ENCODE measurements at regions not wholly inside any gene's neighbourhood (a gene's known extent, or its start where the extent isn't known, plus 50 kb on each side); places are given as distances from the start of the nearest gene placed in this dataset.

DNA sequence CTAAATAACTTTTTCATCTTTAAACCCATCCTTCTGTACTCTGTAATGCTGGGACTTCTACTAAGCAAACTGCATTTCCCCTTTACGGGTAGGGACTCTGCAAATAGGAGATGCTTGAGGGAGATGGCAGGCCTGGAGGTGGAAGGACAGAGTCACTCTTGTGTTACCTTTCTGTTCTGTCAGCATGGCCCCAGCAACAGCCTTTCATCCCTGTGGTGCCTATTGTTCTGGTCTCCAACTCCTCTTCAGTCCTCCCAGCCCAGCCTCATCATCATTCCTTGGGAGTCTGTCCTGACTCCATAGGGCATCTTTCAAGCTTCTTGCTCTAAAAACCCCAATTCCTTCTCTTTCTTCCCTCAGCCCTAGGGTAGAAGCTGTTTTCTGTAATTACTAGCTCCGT is 230.0 kb downstream of the SNX13 start:
- intact Hi-C loops (cut with DNase I; ENCODE audit: low total_unique reads), result no loop called here
- TF ChIP-seq POLR2A (IDR thresholded peaks at IDR 0.05), result no peak
- TF ChIP-seq, protein P1, sequence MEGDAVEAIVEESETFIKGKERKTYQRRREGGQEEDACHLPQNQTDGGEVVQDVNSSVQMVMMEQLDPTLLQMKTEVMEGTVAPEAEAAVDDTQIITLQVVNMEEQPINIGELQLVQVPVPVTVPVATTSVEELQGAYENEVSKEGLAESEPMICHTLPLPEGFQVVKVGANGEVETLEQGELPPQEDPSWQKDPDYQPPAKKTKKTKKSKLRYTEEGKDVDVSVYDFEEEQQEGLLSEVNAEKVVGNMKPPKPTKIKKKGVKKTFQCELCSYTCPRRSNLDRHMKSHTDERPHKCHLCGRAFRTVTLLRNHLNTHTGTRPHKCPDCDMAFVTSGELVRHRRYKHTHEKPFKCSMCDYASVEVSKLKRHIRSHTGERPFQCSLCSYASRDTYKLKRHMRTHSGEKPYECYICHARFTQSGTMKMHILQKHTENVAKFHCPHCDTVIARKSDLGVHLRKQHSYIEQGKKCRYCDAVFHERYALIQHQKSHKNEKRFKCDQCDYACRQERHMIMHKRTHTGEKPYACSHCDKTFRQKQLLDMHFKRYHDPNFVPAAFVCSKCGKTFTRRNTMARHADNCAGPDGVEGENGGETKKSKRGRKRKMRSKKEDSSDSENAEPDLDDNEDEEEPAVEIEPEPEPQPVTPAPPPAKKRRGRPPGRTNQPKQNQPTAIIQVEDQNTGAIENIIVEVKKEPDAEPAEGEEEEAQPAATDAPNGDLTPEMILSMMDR (IDR thresholded peaks at IDR 0.05), result no peak
- Histone ChIP-seq H3K27me3 (no peaks in the 10 kb centered on the region), H3K4me3 (no peak overlapping the region), H3K27ac (no peak overlapping the region), H3K4me1 (no peaks in the 10 kb centered on the region), H3K36me3 (no peaks in the 10 kb centered on the region), H3K9me3 (no peaks in the 10 kb centered on the region)
- no peak for DNase-seq

DNA sequence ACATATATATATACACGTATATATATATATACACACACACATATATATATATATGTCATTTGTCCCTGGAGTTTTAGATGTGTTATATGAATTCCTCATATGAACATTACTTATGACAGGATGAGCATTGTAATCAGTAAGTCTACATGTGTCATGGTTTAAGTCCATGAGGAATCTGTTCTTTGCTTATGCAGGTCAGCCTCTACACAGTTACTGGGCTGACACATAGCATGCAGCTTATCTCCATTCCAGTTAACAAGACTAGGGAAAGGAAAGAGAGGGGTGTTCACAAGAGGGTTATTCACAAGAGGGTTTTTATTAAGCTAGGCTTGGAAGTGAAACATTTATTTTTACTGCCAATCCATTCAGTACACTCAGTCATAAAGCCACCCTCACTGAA is 226.7 kb downstream of the SNX13 start:
- DNase-seq, result no peak
- intact Hi-C loops (cut with DNase I; ENCODE audit: low total_unique reads), result no loop called here
- no peaks in the 10 kb centered on the region for H3K27me3 ChIP-seq
- H3K9me3 ChIP-seq, result no peaks in the 10 kb centered on the region
- no peak overlapping the region for H3K4me3 ChIP-seq
- no peaks in the 10 kb centered on the region for H3K4me1 ChIP-seq
- TF ChIP-seq, protein P1 (IDR thresholded peaks at IDR 0.05), result no peak
- no peak for TF ChIP-seq POLR2A (IDR thresholded peaks at IDR 0.05)
- H3K27ac ChIP-seq, result no peak overlapping the region
- no peaks in the 10 kb centered on the region for H3K36me3 ChIP-seq

DNA sequence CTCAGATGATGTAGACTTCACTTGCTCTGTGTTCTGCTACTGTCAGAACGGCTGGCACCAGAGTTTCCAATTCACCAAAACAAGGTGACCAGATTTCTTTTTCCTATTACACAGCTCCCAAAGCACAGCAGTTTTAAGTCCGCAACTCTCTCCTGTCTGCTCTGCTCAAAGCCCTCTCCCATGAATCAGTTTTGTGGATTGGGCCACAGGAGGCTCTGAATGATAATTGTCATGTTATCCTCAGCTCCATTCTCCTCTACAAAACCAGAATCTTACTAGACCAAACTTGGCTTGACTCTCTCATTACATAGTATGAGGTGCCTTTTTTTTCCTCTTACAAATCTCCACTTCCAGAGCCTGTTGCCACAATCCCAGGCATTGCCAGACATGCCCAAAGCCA is 223.5 kb downstream of the SNX13 start:
- Histone ChIP-seq H3K9me3 (no peaks in the 10 kb centered on the region), H3K27me3 (no peaks in the 10 kb centered on the region), H3K36me3 (no peaks in the 10 kb centered on the region), H3K4me1 (no peaks in the 10 kb centered on the region), H3K4me3 (no peak overlapping the region), H3K27ac (no peak overlapping the region)
- intact Hi-C loops (cut with DNase I; ENCODE audit: low total_unique reads), result no loop called here
- TF ChIP-seq POLR2A (IDR thresholded peaks at IDR 0.05), result no peak
- TF ChIP-seq, protein P1 (IDR thresholded peaks at IDR 0.05), result no peak
- no peak for DNase-seq

DNA sequence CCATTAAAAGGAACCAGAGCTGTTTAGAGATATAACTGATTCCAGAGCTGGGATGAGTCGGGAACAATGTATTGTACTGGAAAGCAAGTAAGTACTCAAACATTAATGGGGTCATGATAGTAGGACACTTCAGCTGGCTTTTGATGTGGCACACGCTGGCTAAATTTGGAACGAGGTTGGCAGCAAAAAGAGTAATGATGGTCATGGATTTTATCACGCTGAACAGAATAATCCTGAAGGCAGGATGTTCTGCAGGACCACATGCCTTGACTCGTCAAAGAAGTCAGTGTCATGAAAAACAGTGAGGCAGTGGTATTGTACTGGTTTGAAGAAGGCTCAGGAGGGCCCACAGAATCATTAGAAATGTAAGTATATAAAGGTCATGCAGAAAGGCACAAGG is 220.3 kb downstream of the SNX13 start:
- no peak for DNase-seq
- no peaks in the 10 kb centered on the region for H3K9me3 ChIP-seq
- no peak overlapping the region for H3K4me3 ChIP-seq
- no peak for TF ChIP-seq POLR2A (IDR thresholded peaks at IDR 0.05)
- TF ChIP-seq, protein P1 (IDR thresholded peaks at IDR 0.05), result no peak
- intact Hi-C loops (cut with DNase I; ENCODE audit: low total_unique reads), result no loop called here
- no peaks in the 10 kb centered on the region for H3K27me3 ChIP-seq
- no peak overlapping the region for H3K27ac ChIP-seq
- H3K36me3 ChIP-seq, result no peaks in the 10 kb centered on the region
- H3K4me1 ChIP-seq, result peaks cover 0 to 2% of the 10 kb centered on the region in 2 donors

DNA sequence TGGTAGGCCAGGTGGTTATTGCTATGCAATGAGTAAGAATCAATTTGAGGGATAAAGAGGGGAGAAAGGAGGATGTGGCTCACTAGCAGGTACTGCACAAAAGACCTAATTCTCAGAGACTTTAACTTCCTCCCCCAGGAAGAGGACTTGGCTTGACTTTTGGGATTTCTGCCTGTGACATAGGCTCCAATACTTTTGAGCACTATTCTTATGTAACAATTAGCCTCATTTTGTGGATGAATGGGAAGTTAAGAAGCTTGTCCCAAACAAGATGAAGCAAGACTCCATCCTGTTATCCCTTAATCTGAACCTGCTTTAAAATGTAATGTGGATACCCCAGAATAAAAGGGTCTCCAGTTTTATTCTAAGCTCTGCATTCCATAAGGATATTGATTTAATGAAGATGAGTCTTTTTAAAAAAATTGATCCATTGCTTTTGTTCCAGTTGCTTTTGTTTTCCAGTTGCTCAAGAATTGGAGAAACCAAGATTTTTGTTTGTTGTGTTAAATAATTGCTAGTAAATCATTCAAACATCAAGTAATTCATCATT is 218.5 kb downstream of the SNX13 start:
- no peak overlapping the region for H3K4me3 ChIP-seq
- H3K27ac ChIP-seq, result no peak overlapping the region
- TF ChIP-seq POLR2A (IDR thresholded peaks at IDR 0.05), result no peak
- TF ChIP-seq, protein P1 (IDR thresholded peaks at IDR 0.05), result no peak
- no peaks in the 10 kb centered on the region for H3K27me3 ChIP-seq
- intact Hi-C loops (cut with DNase I; ENCODE audit: low total_unique reads), result no loop called here
- no peak for DNase-seq
- H3K4me1 ChIP-seq, result peaks cover 0 to 8% of the 10 kb centered on the region in 2 donors
- H3K36me3 ChIP-seq, result no peaks in the 10 kb centered on the region
- H3K9me3 ChIP-seq, result no peaks in the 10 kb centered on the region
